ENCODE measurements at regions not wholly inside any gene's neighbourhood (a gene's known extent, or its start where the extent isn't known, plus 50 kb on each side); places are given as distances from the start of the nearest gene placed in this dataset.

DNA sequence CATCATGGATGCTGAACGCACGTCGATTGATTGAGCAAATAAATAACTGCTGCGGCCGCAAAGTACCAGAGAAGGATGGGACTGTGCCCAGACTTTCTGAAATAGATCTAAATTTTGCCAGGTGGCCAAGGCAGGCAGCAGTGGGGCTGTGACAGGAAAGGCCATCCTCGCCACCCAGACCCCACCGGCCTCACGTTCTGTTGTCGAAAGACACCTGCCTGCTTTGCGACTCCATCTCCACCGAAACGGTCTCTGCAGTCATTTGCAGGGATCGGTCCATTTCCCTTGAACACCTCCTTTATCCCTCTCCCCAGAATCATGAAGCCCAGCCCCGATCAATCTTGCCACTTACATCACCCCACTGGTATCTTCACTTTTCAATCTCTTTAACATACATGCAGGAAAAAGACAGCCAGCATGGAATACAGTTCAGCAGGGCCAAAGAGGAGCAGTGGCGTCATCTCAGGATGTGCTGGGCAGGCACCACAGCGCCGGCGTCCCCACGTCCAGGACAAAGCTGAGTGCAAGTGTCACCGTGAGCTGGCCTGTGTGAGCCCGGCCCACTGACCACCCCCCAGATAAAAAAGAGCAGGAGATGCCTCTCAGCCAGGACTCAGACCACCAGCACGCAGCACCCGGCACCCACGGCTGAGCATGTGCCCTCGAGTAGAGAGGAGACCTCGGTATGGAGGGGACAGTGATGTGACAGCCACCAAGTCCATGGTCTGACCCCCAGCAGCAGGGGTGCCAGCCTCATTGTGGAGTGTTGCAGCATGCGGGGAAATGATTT lies 610.3 kb downstream of the TBC1D22A start:
- DNase-seq: no peak

DNA sequence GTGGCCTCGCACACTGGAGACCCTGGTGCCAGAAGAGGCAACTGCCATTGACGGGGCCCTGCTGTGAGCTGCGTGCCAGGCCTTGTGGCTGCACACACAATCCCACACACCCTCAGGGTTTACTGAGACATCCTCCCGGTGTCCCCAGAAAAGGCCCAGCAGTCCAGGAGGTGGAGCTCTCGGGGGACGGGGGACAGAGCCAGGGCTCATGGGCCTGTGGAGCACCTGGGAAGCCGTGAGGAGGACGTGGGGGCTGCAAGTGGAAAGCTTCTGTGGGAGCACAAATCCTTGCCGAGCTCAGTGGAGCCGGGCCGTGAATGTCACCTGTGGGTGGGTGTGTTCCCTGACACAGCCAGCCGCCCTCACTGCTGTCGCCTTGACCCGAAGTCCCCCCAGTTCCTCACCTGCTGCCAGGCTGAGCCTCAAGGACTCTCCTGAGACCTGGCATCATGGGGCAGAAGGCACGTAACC lies 609.7 kb downstream of the TBC1D22A start:
- no peak for DNase-seq

DNA sequence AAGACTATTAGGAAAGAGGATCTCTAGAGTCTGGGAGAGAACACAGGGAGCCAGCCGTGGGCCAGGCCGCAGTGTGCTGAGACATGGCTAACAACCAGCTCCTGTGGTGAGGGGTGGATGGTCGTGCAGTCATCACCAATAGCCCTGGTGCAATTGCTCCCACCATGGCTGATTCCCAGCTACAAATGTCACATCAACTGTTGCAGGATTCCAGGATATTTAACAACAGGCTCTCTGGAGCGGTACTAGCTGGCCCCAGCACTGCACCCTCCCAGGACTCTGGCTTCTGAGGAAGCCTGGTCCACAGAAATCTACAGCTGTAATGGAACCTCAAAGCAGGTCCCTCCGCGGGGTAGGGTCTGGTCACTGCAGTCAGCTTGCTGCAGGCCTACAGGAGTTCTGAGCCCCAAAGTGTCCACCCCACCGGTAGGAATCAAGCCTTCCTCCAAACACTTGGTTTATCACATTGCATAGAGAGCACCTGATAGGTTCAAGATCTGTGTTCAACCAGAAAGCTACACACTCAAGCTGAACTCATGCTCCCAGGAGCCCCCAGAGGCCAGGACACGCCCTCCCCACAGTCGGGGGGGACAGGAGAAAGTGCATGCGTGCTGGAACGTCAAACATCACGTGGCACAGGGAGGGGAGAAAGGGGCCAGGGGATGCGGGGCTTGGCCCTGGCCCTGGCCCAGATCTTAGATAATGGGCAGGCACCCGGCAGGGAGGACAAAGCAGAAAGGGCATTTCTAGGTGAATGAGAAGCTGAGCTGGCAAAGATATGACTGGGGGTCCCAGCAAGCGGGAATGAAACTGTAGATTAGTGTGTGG lies 609.0 kb downstream of the TBC1D22A start:
- DNase-seq: no peak

DNA sequence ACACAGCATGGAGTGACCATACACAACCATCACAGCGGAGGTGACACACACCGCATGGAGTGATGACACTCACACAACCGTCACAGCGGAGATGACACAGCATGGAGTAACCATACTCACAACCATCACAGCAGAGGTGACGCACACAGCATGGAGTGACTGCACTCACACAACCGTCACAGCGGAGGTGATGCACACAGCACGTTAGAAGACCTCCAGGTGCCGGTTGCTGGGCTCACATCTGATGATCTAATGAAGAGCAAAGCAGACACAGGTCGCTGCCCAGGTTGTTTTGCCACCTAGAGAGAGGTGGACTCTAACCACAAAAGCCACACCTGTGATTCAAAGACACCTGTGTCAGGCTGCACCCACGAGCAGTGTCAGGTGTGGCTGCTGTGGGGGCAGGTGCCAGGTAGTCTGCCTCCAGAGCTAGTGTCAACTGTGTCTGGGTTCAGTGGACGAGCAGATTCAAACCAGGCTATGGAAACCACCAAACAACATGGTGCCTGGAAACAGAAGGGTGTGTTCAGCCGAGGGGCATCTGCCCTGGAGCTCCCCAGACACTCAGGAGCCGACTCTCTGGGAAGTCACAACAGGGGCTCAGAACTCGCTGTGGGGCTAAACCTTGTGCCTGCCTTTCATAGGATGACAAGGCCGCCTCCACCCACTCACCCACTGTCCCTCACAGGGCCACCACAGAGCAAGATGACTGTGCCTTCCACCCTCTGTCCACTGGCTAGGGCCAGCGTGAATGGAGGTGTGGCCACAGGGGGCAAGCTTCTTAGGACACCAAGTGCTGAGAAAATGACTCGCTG lies 608.2 kb downstream of the TBC1D22A start:
- no peak for DNase-seq

DNA sequence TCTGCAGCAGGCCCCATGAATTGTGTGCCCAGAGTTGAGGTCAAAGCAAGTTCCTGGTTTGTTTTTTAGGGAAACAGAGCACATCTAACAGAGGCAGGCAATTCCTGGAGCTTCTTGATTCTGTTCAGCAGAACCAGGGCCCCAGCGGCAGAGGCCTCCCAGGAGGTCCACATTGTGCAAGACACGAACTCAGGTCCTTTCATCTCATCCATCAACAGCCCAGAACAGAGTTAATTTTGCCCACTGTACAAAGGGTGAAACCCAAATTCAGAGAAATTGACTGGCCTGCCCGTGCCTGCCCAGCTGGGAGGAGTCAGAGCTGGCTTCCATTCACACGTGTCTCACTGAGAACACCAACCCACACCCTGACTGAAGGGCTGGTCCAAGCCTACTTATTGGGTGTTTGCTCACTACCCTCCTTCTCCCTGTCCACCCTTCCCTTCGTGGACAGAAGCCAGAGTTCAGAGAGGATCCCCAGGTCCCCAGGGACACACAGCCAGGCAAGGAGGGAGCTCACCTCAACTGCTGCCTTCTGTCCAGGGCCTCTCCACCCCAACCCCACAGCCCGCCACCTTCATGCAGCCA lies 607.1 kb downstream of the TBC1D22A start:
- DNase-seq: no peak

DNA sequence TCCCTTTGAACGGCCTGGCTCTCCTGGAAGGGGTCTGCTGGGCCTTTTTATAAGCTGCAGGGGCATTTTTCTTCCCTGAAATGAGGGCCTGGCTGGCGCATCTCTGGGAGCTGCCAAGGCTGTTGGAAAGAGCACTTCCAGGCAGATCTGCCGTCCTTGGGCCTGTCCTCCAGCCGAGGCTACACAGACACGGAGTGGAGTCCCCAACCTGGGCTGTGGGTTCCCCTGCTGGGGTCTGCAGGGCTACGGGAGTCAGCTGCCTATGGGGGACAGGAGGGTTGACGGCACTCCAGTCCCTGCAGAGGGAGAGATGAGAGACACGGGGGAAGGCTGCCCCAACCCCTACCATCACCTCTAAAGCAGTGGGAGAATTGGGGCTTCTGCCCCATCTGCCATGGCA lies 606.6 kb downstream of the TBC1D22A start:
- DNase-seq: no peak

DNA sequence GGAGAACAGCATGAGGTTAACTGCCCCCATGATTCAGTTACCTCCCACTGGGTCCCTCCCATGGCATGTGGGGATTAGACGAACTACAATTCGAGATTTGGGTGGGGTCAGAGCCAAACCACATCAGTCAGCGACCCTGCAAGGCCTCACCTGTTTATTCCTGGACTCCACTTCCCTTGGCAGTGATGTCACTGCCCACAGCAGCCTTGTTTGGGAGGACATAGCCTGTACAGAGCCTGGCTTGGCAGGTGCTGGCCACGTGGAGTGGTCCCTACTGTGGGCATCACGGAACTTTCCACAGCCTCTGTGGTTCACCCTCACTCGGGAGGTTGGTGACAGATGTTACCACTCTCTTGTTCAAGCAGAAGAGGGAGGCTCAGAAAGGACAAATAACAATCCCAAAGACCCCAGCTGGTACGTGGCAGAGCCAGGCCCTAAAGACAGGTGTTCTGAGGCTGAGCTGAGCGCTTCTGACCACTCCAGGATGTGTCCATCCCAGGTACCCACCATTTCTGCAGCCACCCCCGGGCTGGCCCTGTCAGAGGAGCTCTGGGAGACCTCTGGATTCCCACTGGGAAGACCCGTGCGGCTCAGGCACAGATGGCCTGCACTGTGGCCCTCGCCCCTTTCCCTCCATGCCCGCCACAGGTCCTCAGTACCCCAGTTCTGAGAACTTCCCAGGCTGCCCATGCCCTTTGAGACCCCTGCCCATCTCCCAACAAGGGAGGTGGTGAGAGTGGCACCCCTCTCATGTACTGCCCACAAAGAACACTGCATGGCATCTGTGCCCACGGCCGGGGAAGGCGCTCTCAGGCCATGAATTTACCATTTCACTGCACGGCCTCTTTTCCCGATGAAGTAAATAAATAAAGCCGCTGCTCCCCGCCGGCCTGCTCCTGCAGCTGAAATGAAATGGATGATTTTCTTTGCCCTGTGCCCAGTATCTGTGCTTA lies 605.8 kb downstream of the TBC1D22A start:
- no peak for DNase-seq

DNA sequence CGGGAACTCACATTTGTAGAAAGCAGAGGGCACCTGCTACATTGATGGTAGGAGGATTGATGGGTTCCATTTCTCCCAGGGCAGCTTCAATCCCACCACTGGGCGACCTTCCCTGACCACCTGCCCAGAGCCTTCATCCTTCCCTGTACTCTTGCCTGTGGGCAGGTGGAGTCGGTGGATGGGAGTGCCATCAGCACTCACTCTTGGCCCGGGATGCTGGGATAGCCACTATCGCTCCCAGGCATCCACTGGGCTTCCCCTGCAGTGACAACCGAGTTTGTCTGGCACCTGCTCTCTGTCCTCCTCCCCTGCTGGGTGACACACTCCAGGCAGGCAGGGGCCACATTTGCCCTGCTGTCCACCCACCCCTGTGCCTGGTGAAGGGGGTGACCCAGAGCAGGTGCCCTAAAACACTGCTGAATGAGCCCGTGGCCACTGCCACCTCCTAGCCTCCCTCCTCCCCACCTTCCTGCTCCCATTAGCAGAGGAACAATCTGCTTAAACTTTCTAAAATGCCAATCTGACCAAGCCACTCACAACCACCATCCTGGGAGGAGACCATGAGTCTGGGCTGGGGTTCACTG lies 604.7 kb downstream of the TBC1D22A start:
- no peak for DNase-seq

DNA sequence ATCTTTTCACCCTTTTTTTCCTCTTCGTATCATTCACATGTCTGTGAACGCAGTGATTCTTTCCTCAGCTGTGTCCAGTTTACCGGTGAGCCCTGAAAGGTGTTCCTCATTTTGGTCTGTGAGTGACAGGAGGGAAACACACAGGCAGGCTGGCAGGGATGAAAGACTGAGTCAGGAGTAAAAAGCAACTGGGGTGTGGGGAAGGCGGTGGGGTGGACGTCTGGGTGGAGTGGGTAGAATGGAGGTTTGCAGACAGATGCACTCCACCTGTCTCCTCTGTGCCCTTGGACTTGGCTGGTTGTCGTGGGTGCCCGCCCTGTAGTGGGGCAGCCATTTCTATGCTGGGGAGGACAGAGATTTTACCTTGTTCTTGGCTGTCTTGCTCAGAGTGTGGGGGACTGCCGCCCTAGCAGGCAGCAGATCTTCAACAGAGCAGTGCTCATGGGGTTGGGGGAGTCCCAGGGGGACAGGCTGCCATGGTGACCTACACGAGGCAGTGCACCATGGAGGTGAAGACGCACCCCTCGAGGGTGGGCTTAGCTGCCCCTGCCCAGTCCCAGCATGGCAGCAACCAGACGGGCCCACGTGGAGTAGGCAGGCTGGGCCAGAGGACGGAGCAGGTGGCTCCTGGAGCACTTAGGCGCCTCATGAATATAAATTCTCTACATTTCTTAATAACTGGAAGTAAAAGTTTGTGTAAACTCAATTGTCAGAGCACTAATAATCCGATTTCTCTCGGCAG lies 603.7 kb downstream of the TBC1D22A start:
- DNase-seq: no peak

DNA sequence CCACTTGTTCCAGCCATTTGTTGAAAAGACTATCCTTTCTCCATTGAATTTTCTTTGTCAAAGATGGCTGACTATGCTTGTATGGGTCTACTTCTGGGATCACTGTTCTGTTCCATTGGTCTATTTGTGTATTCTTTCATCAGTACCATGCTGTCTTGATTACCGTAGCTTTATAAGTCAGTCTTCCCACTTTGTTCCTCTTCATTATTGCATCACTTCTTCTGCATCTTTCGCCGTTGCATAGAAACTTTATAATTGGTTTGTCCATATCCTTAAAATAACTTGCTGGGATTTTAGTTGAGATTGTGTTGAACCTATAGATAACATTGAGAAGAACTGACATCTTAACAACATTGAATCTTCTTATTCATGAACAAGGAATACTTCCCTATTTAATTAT lies 598.8 kb downstream of the TBC1D22A start:
- no peak for DNase-seq

DNA sequence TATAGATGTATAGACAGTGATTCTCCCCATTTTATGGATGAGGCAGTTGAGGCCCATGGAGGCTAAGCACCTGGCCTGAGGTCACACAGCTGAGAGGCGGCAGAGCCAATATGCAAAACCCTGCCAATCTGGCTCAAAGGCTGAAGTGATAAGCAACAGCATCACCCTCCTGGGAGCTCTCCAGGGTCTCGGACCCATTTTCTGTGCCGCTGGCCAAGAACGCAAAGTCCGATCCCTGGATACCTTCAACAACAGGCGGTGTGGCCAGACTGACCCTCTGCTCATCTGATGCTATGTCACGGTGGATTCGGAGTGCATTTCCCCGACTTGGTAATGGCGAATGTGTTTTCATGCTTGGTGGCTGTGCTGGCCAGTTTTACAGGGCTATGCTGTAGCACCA lies 595.0 kb downstream of the TBC1D22A start:
- no peak for DNase-seq

DNA sequence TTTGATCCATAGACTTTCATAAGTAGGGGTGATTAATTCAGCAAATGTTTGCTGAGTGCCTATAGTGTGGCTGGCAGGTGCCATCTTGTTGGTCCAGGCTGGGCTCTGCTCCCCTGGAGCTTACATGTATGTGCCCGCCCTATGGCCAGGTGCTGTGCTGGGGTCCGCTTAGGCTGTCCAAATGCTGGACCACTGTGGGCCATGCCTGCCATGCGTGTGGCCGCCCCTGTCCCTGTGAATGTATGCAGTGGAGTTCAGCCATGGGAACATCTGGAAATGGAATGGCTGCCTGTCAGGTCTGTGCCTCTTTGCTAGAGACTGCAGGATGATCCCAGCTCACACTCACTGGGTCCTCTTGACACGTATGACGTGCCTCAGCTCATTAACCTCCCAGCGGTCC lies 594.6 kb downstream of the TBC1D22A start:
- DNase-seq: no peak

DNA sequence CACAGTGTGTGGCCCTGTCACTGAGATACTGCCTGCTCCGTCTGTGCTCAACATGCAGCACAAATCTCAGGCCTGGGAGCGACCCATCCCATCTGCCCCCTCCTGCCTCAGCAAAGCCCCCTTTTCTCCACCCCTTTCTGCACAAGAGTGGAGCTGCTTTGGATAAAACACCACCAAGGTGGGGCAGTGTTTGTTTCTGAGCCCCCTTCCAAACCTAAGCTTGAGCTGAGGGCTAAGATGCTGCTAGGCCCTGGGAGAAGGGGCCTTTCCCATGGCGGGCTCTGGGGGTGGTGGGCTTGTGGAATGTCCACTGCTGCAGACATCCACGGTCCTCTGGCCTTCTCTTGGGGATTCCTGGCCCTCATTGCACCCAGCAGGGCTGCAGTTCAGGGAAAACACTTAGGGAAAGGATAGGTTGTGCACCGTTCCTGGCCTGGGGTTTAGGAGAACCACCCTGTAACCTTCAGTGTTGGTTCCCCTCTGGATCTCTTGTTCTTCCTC lies 594.1 kb downstream of the TBC1D22A start:
- DNase-seq: no peak

DNA sequence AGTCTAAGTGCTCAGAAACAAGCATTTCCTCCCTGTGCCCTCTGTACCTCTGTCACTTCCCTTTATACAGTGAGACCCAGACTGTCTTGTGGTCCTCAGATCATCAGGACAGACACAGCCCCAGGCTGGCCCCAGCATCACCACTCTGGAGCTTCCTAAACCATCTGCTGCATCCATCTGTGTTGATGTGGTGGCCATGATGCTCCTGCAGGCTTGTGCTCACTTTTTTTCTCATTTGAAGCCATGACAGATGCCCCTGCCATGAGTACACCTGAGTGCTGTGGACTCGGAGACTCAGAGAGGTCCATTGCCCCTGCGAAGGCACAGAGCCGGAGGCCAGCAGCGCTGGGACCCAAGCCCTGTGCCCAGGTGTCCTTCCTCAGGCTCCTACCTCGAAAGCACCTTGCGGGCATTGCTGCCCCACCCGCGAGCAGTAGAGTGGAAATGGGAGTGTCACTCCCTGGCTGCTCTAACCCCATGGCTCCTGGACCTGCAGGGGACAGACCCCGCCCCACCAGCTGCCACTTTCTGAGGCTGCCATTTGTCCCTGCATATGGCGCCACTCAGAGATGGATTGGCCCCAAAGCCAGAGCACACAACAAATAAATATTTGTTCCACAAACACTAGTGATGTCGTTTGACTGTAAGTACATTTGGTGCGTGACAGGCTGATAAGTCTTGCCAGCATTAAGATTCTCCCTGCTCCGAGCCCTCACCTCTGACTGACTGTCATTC lies 593.5 kb downstream of the TBC1D22A start:
- DNase-seq: no peak

DNA sequence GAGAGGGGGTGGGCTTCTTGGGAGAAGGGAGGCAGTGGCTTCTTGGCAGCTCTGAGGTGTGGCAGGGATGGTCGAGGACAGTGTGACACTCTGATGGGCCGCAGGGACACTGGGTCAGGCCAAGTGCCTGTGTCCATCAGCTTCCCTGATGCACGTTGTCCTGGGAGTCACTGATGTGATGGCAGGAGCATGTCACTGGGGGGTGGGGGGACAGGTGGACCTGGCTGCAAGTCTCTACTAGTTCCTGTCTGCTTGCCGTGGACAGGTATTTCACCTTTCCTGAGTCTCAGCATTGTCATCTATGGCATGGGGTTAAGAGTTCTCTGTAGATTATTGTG lies 592.9 kb downstream of the TBC1D22A start:
- no peak for DNase-seq

DNA sequence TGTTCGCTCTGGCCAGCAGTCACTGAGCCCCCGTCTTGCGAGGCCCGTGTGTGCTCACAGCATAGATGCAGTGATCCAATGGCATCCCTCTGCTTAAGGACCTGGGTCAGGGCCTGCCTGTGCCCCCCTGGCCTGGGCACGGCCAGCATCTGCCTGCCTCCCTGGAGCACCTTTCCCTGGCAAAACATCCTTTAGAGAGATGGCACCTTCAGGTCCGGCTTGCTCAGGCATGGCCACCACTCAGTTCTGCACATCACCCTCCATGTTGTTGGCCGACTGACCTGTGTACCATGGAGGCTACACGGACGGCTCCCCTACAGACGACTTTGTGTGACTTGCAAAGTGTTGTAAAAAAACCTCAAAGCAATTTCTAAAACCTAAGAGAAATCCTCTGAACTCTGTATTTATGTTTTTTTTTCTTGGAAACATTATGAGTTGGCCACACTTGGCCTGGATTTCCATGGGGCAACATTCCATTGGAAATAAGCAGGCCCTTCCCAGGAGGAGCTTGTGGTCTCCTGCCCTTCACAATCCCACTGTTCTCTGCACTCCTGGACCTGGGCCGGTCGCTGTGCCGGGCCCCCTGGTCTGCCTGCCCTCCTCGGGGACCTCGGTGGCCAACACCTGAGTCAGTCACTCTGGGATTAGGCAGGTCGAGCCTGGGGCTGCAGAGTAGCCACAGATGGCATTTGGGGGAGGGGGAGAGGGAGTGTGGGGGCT lies 592.4 kb downstream of the TBC1D22A start:
- DNase-seq: no peak

DNA sequence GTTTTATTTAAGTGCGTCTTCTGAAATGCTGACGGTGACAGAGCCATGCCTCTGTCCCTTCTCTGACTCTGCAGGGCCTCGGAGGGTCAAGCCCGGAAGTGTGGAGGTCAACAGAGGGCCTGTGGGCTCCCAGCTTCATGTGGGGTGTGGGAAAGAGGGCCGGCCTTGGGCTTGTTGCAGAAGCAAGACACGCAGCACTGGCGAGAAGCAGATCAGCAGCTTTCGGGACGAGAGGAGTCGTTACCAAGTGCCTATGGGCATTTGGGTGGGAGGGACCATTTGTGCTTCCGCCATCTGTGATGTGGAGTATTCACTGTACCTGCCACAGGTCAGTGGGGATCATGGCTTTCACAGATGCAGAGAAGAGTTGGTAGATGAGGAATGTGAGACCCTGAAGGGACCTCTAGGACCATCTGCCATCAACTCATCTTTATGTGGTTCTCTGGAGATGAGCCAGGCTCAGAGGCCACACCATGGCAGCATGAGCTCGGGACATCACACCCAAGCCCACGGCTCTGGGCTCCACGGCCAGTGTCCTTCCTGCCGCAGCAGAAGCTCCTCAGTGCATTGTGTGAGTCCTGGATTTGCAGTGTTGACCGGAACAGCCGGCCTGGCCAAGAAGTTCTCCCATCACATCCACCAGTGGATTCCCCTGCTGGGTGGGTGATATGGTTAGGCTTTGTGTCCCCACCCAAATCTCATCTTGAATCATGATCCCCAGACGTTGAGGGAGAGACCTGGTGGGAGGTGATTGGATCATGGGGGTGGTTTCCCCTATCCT lies 590.7 kb downstream of the TBC1D22A start:
- no peak for DNase-seq

All from stimulated activated CD4-positive, alpha-beta T cell treated with anti-CD3 and anti-CD28 coated beads, Interleukin-4, amount 100 ng/mL, for 24 hours (primary cell).